Left lung (tissue), 4 donors: ENCODE measurements at regions not wholly inside any gene's neighbourhood (a gene's known extent, or its start where the extent isn't known, plus 50 kb on each side); places are given as distances from the start of the nearest gene placed in this dataset.

Experiments used
- ATAC-seq: fragments of 200-7000 bp; cut with Tn5 transposase; one replicate; pipeline ENCODE4 v1.9.1; 2020; ENCODE audit warnings: moderate library complexity
- DNase-seq, 4 donors: peaks; one replicate each; pipeline ENCODE4 v3.0.0-alpha.2; 2013 to 2020
- H3K27ac ChIP-seq, 2 donors: fragments of 200-600 bp; sonication (generic) in 1 of 2; one replicate each; pipeline versions ENCODE4 v1.5.0 to v1.8.0; 2020 to 2021
- H3K27me3 ChIP-seq, 2 donors: fragments of 200-600 bp; sonication (generic) in 1 of 2; one replicate each; pipeline versions ENCODE4 v1.5.0 to v1.8.0; 2020 to 2021
- H3K36me3 ChIP-seq, 2 donors: fragments of 200-600 bp; sonication (generic) in 1 of 2; one replicate each; pipeline versions ENCODE4 v1.5.0 to v1.8.0; 2020 to 2021
- H3K4me1 ChIP-seq, 2 donors: fragments of 200-600 bp; one replicate each; pipeline ENCODE4 v1.8.0; 2021
- H3K4me3 ChIP-seq, 2 donors: fragments of 200-600 bp; sonication (generic) in 1 of 2; one replicate each; pipeline versions ENCODE4 v1.5.0 to v1.8.0; 2020 to 2021; ENCODE audit warnings: mild to moderate bottlenecking in 1 of 2
- H3K9me3 ChIP-seq, 2 donors: fragments of 200-600 bp; sonication (generic) in 1 of 2; one replicate each; pipeline versions ENCODE4 v1.5.0 to v1.8.0; 2020 to 2021
- intact Hi-C, 2 donors: fragments of 100-400 bp; cut with DNase I; formaldehyde crosslinking; loops; one replicate each; pipeline versions ENCODE4 v1.11.2 to v1.14.2; 2022
- TF ChIP-seq, protein P1 (sequence below), 2 donors: fragments of 200-600 bp; sonication (generic) in 1 of 2; IDR thresholded peaks; one replicate each; pipeline versions ENCODE4 v1.5.0 to v1.8.0; 2021; ENCODE audit warnings: antibody characterized with exemption in 2 of 2
- donor health status: DM: no; HTN: yes; CAD: no.
- donor health status: DM: no; HTN: no; CAD: no.

DNA sequence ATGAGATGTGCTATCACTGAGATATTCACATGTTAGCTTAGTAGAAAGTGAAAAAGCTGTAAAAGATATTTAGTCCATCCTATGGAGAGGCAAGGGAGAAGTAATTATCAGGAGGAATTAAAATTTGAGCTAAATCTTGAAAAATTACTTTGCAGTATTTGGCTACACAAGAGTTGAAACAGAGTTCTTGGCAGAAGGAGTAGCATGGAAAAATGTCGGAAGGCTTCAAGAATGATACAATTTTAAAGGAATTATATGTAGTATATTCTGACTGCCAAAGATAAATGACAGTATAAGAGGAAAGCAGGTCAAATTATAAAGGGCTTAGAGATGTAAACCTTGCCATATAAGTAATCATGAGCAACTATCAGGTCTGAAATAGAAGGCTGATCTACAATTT lies 518.9 kb downstream of the BRINP3 start:
- TF ChIP-seq, protein P1, sequence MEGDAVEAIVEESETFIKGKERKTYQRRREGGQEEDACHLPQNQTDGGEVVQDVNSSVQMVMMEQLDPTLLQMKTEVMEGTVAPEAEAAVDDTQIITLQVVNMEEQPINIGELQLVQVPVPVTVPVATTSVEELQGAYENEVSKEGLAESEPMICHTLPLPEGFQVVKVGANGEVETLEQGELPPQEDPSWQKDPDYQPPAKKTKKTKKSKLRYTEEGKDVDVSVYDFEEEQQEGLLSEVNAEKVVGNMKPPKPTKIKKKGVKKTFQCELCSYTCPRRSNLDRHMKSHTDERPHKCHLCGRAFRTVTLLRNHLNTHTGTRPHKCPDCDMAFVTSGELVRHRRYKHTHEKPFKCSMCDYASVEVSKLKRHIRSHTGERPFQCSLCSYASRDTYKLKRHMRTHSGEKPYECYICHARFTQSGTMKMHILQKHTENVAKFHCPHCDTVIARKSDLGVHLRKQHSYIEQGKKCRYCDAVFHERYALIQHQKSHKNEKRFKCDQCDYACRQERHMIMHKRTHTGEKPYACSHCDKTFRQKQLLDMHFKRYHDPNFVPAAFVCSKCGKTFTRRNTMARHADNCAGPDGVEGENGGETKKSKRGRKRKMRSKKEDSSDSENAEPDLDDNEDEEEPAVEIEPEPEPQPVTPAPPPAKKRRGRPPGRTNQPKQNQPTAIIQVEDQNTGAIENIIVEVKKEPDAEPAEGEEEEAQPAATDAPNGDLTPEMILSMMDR (IDR thresholded peaks at IDR 0.05): no peak
- no peak for ATAC-seq
- no peaks in the 10 kb centered on the region for H3K36me3 ChIP-seq
- H3K4me1 ChIP-seq: no peaks in the 10 kb centered on the region
- H3K27ac ChIP-seq: no peak overlapping the region
- no peaks in the 10 kb centered on the region for H3K27me3 ChIP-seq
- no peaks in the 10 kb centered on the region for H3K9me3 ChIP-seq
- intact Hi-C loops: no loop called here
- no peak overlapping the region for H3K4me3 ChIP-seq
- DNase-seq: no peak

DNA sequence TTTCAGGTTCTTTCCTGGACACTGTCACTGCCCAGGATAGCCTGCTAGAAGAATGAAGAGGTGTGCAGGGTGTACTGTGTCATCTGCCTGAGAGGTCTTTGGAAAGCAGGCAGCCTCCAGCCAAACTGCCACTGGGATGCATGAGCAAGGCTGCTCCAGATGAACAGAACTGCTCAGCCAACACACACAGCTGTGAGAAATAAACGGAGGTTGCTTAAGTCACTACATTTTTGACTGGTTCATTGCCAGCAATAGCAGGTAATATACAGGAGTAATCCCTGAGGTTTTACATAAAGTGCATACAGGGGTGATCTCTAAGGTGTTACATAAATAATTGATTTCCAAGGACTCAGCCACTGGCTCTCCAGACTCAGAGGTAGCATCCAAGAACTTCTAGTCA lies 516.9 kb downstream of the BRINP3 start:
- peak in 1 of 4 donors; percentile 16 for DNase-seq
- no peak for ATAC-seq
- no peak overlapping the region for H3K27ac ChIP-seq
- intact Hi-C loops: no loop called here
- H3K27me3 ChIP-seq: no peaks in the 10 kb centered on the region
- no peak overlapping the region for H3K4me3 ChIP-seq
- no peaks in the 10 kb centered on the region for H3K36me3 ChIP-seq
- H3K4me1 ChIP-seq: no peaks in the 10 kb centered on the region
- TF ChIP-seq, protein P1 (IDR thresholded peaks at IDR 0.05): no peak
- H3K9me3 ChIP-seq: no peaks in the 10 kb centered on the region

DNA sequence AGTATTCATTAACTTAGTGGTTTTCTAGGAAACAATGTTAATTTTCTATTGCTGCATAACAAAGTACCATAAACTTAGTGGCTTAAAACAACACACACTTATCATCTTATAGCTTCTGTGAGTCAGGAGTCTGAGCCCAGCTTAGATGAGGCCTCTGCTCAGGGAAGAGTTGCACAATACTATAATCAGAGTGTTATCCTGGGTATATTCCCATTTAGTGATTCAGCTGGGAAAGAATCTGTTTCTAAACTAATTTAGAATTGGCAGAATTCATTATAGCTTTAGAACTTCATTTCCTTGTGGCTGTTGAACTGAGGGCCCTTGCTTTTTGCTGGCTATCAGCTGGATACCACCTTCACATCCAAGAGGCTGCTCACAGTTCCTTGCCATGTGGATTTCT lies 515.5 kb downstream of the BRINP3 start:
- Histone ChIP-seq H3K36me3 (no peaks in the 10 kb centered on the region), H3K9me3 (no peaks in the 10 kb centered on the region), H3K27me3 (no peaks in the 10 kb centered on the region), H3K27ac (no peak overlapping the region), H3K4me3 (no peak overlapping the region), H3K4me1 (no peaks in the 10 kb centered on the region)
- TF ChIP-seq, protein P1 (IDR thresholded peaks at IDR 0.05): no peak
- intact Hi-C loops: no loop called here
- ATAC-seq: peak; percentile 68
- DNase-seq: peak in 1 of 4 donors; percentile 29

DNA sequence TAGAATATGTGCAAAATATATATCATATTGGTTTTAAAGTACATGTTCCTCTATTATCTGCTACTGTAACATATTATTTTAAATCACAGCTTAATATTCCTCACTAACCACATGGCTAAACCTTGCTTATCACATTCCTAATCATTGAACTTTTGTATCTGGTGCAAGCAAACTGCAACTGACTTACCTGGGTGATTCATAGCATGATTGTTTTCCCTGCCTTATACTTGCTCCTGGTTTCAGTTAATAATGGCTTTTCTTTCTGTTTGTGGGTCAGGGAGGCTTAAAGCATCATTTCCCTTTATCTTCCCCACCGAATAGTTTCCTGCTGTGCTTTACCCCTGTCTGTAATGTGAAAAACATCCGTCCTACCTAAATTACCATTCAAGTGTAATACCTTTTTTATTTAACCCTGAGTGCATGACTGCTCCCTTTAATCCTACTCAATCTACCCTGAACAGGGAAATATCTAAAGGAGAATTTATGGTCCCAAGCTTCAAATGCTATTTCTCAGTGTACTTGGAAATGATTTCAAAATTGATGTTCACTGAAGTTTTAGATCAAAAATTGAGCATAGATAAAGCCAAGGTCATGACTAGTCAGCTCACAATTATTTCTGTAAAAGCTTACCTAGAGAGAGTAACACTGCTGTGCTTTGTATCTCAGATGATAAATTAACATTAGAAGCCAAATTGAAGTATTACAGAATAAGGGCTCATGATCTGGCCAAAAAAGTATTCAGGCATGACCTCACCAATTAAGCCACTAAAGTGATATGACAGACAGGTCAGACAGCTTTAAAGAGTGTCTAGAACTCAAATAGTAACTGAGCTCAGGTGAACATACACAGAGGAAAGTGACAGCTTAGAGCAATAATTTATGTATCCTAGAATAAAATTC lies 507.1 kb downstream of the BRINP3 start:
- ATAC-seq (no peak), DNase-seq (no peak)
- peaks cover 0 to 2% of the 10 kb centered on the region in 2 donors for H3K9me3 ChIP-seq
- H3K27me3 ChIP-seq: no peaks in the 10 kb centered on the region
- H3K4me3 ChIP-seq: no peak overlapping the region
- H3K36me3 ChIP-seq: no peaks in the 10 kb centered on the region
- H3K27ac ChIP-seq: no peak overlapping the region
- intact Hi-C loops: no loop called here
- no peaks in the 10 kb centered on the region for H3K4me1 ChIP-seq
- TF ChIP-seq, protein P1 (IDR thresholded peaks at IDR 0.05): no peak

DNA sequence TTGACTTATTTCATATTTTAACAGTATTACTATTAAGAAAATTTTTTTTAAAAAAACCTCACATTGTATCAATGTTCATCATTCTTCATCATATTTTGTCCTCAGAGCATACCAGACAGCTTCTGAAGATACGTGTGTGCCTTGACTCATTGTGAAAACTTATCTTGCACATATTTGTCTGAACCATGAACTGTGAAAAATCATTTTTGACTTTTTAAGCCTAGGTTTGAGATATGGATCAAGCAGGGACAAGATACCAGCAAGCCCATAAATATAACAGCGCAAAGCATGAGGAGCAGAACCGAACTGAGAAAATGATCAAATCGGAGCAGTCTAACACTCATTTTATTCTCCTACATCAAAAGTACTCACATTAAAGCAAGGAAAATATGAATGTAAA lies 506.0 kb downstream of the BRINP3 start:
- intact Hi-C loops: no loop called here
- H3K4me1 ChIP-seq: no peaks in the 10 kb centered on the region
- no peak overlapping the region for H3K27ac ChIP-seq

More for the DNA sequence above, 506.0 kb downstream of the BRINP3 start:
- ATAC-seq (no peak), DNase-seq (no peak)
- H3K36me3 ChIP-seq: no peaks in the 10 kb centered on the region
- H3K27me3 ChIP-seq: no peaks in the 10 kb centered on the region
- H3K9me3 ChIP-seq: peaks cover 0 to 10% of the 10 kb centered on the region in 2 donors
- TF ChIP-seq, protein P1 (IDR thresholded peaks at IDR 0.05): no peak
- H3K4me3 ChIP-seq: no peak overlapping the region
